ENCODE measurements at regions not wholly inside any gene's neighbourhood (a gene's known extent, or its start where the extent isn't known, plus 50 kb on each side); places are given as distances from the start of the nearest gene placed in this dataset.

DNA sequence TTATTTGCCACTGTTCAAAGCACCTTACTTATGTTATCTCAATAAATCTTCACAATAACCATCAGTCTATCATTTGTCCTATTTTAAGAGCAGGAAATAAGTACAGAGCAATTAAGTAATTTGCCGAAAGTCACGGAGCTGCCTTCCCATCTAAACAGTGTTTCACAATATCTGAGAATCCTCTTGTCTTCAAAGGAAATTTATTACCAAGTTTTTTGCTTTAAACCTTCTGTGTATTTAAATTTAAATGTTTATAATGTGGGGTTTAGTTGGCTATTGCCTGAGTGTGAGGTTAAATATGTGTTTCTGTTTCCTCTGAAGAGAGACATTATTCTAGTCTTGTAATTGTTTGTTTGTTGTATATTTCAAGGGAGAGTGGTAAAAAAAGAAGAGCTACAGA is 633.1 kb downstream of the EFNB2 start:
- CTCF ChIA-PET = no interaction called here
- Histone ChIP-seq H3K4me3 (ENCODE audit: low read depth, low read length) (no peak overlapping the region), H3K36me3 (ENCODE audit: control insufficient read depth, insufficient read depth, low read length) (no peaks in the 10 kb centered on the region), H3K27me3 (ENCODE audit: control insufficient read depth, insufficient read depth, low read length) (no peaks in the 10 kb centered on the region)
- TF ChIP-seq CTCF (IDR thresholded peaks at IDR 0.05; ENCODE audit: insufficient read depth, low read depth, low read length) = no peak
- POLR2A ChIA-PET = no interaction called here
- DNase-seq (ENCODE audit: low read depth) = no peak

DNA sequence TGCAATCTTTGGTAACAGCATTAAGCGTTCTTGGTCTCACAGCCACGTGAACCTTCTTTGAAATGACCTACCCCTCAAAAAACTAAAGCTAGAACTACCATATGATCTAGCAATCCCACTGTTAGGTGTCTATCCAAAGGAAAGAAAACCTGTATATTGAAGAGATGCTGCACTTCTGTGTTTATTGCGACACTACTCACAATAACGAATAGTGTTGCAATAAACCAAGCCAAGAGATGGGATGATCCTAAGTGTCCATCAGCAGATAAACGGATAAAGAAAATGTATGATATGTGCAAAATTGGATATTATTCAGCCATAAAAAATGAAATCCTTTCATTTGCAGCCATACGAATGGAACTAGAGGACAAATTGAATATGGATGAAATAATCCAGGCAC is 637.9 kb downstream of the EFNB2 start:
- no peaks in the 10 kb centered on the region for H3K36me3 ChIP-seq (ENCODE audit: control insufficient read depth, insufficient read depth, low read length)
- CTCF ChIA-PET = no interaction called here
- H3K27me3 ChIP-seq (ENCODE audit: control insufficient read depth, insufficient read depth, low read length) = no peaks in the 10 kb centered on the region
- POLR2A ChIA-PET = no interaction called here
- TF ChIP-seq CTCF (IDR thresholded peaks at IDR 0.05; ENCODE audit: insufficient read depth, low read depth, low read length) = no peak
- no peak for DNase-seq (ENCODE audit: low read depth)
- H3K4me3 ChIP-seq (ENCODE audit: low read depth, low read length) = no peak overlapping the region

DNA sequence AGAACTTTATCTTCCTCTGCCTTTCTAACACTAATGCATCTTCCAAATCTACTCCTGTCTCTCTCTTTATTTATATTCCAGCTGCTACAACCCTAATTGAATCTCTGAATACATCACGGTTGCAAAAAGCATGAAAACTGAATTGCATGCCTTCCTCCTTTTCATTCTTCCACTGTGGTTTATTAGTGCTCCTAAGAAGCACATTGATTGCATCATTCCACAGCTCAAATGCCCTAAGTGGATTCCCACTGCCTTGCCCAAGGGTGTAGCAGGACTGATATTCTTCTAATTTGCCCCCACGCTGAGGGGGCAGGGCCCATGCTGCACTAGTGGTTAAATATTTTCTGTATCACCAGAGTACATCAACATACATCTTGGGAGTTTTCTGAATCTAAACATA is 640.8 kb downstream of the EFNB2 start:
- ChIA-PET CTCF (no interaction called here), POLR2A (no interaction called here)
- Histone ChIP-seq H3K27me3 (ENCODE audit: control insufficient read depth, insufficient read depth, low read length) (no peaks in the 10 kb centered on the region), H3K4me3 (ENCODE audit: low read depth, low read length) (no peak overlapping the region), H3K36me3 (ENCODE audit: control insufficient read depth, insufficient read depth, low read length) (no peaks in the 10 kb centered on the region)
- no peak for DNase-seq (ENCODE audit: low read depth)
- TF ChIP-seq CTCF (IDR thresholded peaks at IDR 0.05; ENCODE audit: insufficient read depth, low read depth, low read length) = no peak

DNA sequence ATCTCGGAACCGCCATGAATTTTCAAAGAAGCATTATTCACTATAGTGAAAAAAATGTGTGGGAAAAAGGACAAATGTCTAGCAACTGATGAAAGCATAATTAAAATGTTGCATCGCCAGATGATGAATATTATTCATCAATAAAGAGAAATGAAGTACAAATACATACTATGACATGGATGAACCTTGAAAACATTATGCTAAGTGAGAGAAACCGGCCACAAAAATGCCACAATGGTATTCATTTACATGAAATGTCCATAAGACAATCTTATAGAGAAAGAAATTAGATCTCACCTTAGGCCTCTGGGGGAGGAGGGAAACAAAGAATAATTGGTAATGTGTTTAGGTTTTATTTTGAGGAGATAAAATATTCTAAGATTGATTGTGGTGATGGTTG is 645.0 kb downstream of the EFNB2 start:
- POLR2A ChIA-PET = no interaction called here
- CTCF ChIA-PET = no interaction called here
- no peak for TF ChIP-seq CTCF (IDR thresholded peaks at IDR 0.05; ENCODE audit: insufficient read depth, low read depth, low read length)
- Histone ChIP-seq H3K27me3 (ENCODE audit: control insufficient read depth, insufficient read depth, low read length) (no peaks in the 10 kb centered on the region), H3K36me3 (ENCODE audit: control insufficient read depth, insufficient read depth, low read length) (no peaks in the 10 kb centered on the region), H3K4me3 (ENCODE audit: low read depth, low read length) (no peak overlapping the region)
- DNase-seq (ENCODE audit: low read depth) = no peak

- Histone ChIP-seq H3K27me3 (ENCODE audit: control insufficient read depth, insufficient read depth, low read length) (peaks cover 3% of the 10 kb centered on the region; the same call in 1 of the 2 replicates), H3K36me3 (ENCODE audit: control insufficient read depth, insufficient read depth, low read length) (no peaks in the 10 kb centered on the region), H3K4me3 (ENCODE audit: low read depth, low read length) (no peak overlapping the region)
- DNase-seq (ENCODE audit: low read depth) = no peak
- POLR2A ChIA-PET = no interaction called here
- no peak for TF ChIP-seq CTCF (IDR thresholded peaks at IDR 0.05; ENCODE audit: insufficient read depth, low read depth, low read length)
- CTCF ChIA-PET = no interaction called here
Measured at GRCh38 chr13:105878119-105878700, 657.3 kb downstream of the EFNB2 start.

All from BJ (cell line).